HG03103 (cell line): ENCODE measurements at regions not wholly inside any gene's neighbourhood (a gene's known extent, or its start where the extent isn't known, plus 50 kb on each side); places are given as distances from the start of the nearest gene placed in this dataset.

ENCODE experiments used
- ATAC-seq: cut with Tn5 transposase; IDR thresholded peaks from one replicate; pipeline ENCODE4 v1.9.1; 2021; ENCODE audit warnings: low read depth; ENCODE audit not compliant: unreplicated experiment

DNA sequence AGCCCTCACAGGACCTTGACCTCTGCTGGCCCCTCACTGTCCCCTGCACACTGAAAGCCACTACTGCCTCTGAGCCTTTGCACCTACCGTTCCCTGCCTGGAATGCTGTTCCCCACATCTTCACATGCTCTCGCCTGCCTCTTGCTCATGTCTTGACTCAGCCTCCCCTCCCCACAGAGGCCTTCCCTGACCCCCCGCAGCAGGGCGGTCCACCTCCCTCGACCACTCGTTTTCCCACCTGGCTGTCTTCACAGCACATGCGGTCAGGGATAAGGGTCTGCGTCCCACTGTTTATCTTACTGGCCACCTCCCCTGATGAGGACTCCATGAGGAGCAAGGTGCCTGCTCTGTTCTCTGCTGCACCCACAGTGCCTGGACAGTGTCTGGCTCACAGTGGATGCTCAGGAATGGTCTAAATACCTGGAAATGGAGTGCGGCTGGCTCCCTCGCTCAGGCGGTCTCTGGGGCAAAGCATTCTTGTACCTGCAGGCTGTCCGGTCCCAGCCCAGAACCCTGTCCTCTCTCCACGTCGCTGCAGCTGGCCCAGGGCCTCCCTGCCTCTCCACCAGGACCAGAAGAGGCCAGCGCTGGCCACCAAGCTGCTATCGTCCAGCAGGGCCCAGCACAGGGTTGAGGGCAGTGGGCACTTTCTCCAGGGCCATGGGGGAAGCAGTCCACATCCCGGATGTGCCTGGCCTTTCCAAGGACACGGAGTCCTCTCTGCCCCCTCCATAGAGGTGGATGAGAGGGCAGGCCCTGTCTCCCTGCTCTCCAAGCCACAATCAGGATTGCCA lies 107.4 kb downstream of the NCOR2 start:
- no peak for ATAC-seq

GRCh38 chr12:124458992-124459851 lies 108.2 kb downstream of the NCOR2 start:
- no peak for ATAC-seq

DNA sequence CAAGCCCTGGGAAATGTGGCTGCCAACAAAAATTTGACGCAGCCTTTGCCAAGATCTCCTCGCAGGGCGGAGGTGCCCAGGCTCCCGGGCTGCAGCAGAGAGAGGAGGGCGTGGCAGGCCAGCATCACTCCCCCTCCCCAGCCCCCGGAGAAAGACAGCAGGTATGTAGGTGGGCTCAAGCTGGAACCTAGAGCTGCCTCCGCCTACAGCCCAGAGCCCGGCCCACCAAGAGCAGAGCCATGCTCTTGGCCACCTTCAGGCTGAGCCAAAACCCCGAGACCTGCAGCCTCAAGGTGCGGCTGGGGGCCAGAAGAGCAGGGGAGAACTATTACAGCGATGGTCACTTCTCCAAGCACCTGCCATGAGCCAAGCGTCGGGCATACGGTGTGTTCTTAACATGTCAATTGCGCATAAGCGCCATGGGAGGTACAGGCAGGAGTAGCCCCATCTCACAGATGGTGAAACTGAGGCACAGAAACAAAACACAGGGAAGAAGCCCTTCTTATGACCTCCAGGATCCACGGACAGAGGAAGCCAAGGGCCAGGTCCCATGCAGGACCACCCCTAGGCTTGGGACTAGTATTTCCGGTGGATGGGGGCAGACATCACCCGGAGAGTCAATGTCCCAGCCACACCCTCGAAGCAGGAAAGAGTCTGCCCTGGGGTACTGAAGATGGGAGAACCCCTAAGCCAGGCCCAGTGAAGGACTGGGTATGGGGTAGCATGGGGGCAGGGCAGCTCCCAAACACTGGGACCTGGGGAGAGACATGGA lies 109.0 kb downstream of the NCOR2 start:
- ATAC-seq: no peak

- peak; percentile 27 for ATAC-seq
Observed at GRCh38 chr12:124457287-124458219, 109.9 kb downstream of the NCOR2 start.

- ATAC-seq: no peak
Observed at GRCh38 chr12:124456652-124457152, 110.7 kb downstream of the NCOR2 start.

GRCh38 chr12:124456133-124456651 lies 111.2 kb downstream of the NCOR2 start:
- no peak for ATAC-seq

GRCh38 chr12:124455336-124455735 lies 112.1 kb downstream of the NCOR2 start:
- no peak for ATAC-seq

- no peak for ATAC-seq
Observed at GRCh38 chr12:124454735-124455134, 112.7 kb downstream of the NCOR2 start.

DNA sequence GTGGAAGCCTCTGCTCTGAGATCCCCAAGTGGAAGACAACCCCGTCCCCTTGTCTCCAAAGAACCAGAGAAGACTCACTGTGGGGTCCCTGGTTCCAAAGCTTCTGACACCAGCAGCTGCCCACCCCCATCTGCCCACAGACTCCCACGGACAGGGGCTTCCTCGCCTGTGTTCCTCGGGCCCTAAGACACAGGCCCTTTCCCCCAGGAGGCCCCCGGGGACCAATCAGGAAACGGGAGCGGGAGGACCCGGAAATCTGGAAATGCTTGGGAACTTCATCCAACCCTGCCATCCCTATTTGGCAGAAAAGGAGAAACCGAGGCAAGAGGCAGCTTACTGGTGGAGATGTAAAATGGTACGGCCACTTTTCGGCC lies 113.1 kb downstream of the NCOR2 start:
- ATAC-seq: no peak

DNA sequence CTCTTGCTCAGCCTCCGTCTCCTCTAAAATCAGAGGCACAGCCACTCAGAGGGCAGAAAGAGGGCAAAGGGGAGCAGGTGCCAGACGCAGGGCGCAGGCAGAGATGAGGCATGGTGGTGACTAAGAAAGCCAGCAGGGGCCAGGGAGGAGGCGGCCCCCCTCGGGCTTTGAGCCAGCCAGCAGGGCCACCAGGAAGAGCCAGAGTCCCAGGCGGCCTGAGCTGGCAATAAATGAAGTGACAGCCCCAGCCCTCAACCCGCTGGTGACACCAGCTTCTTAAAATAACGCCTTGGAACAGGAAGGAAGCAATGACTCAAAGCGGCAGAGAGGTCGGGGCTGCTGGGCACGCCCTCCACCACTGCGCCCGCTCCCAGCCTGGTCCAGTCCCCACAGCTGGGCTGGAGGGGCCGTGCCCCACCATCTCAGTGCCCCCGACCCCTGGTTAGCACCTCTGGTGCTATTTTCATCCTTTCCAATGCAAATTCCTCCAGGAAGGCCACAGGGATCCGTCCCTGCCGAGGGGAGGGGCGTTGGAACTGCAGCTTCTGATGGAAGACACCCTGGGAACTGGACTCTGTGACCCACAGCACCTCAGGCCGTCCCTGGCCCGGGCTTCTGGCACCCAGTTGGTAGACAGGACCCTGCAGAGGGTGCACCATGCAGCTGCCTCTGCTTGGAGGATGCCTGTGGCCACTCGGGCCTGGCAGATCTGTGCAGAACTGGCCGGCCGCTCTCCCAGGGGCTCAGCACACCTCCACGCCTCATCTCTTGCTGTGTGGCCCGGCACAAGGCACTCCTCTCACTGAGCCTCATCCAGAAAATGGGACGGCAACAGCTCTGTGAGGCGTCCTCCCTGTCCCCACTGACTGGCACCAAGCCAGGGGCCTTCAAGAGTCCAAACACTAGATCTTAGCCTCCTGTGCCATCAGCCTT lies 113.7 kb downstream of the NCOR2 start:
- peak; percentile 70 for ATAC-seq

GRCh38 chr12:124452576-124453331 lies 114.7 kb downstream of the NCOR2 start:
- ATAC-seq: no peak

DNA sequence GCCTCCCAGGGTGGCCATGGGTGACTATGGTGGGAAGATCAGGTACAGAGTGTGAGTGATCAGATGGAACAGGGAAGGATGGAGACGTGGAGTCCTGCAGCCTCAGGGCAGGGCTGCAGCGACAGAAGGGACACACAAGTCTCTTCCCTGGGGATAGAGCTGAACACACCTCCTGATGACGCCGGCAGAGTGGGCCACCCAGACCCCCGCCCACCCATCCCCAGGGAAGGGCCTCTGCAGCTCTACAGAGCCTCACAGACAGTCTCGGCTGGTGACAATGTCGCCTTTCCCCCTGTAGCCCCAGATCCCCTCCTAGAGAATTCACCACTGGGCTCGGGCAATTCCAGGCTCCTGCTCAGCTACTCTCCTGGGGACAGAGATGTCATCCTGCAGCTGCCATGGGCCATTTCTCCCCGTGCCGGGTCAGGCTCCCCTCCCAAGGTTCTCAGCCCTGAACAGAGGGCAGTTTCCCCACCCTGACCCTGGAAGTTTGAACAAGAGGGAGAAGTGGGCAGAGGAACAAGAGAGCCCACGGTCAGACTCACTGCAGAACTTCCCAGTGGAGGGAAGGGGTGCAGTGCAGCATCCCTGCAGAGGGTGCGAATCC lies 115.7 kb downstream of the NCOR2 start:
- ATAC-seq: no peak

DNA sequence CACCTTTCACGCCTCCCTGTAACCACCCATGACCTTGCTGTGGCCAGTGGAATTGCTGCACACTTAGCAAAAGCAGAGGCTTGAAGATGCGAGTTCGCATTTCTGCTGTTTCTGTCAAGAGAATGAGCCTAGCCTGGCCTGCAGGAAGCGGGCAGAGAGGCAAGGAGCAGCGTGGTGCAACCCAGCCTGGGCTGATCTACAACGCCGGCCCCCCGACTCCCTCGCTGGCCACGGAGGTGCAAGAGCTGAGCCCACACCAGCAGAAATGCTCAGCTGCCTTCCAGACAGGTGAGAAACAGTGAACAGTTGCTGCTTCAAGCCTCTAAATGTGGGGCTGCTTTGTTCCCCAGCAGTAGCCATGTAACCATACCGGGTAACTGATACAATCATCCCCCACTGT lies 116.4 kb downstream of the NCOR2 start:
- no peak for ATAC-seq

DNA sequence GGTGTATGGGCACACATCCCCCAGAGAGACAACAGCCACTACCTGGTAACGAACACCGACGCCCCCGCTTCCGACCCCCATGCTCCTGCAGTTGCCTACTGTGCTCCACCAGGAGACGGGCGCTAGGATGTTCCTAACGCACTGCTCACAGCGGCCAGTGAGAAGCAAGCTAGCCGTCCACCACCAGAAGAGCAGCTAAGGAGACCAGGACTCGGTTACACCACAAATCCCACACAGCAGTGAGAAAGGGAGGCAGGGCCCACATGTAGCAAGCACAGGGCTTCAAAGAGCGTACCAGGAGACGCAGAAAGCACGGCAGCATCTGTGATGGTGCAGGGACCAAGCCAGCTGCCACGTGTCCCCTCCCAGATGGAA lies 117.0 kb downstream of the NCOR2 start:
- ATAC-seq: no peak

DNA sequence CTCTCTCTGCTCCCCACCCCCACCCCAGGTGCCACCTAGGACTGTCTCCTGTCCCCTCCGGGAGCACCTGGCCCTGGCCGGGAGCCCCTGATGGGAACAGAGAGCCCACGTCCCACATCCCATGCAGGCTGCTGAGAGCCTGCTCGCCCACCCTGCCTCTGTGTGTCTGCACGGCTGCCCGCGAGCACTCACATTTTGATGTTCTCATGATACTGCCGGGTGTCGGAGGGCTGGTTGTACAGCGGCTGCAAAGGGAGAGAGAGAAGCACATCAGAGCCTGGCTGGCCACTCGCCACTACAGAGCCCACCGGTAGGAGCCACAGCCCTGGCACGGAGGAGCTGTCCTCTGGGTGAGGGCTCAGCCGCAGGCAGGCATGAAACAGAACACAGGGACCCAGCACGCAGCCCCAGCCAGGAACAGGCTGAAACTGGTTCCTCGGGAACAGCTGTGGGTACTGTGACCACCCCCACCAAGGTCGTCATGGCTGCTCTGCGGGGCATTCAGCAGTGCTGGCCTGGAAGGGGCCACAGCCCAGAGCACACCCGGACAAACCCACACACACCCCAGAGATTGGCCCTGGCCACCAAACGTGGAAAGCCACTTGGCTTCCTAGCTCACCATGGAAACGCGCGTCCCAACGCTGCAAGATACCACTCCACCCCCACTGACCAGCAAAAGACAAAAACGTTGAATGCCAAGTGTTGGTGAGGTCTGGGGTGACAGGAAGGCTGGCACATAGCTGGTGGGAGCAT lies 117.6 kb downstream of the NCOR2 start:
- no peak for ATAC-seq

- ATAC-seq: no peak
Observed at GRCh38 chr12:124448955-124449622, 118.3 kb downstream of the NCOR2 start.
